Mesenchymal stem cell (in vitro differentiated cells and primary cell): ENCODE measurements at regions not wholly inside any gene's neighbourhood (a gene's known extent, or its start where the extent isn't known, plus 50 kb on each side); places are given as distances from the start of the nearest gene placed in this dataset.

Experiments
- DNase-seq: peaks from one replicate; pipeline ENCODE4 v3.0.0-alpha.2; 2013
- H2AFZ ChIP-seq: one replicate; pipeline ENCODE4 v1.6.1; 2013; ENCODE audit warnings: low read depth, mild to moderate bottlenecking, control low read depth, inconsistent platforms, low read length, moderate library complexity
- H2AK5ac ChIP-seq: 2 replicates; pipeline ENCODE4 v1.6.1; 2013; ENCODE audit warnings: low read length, moderate library complexity, mild to moderate bottlenecking, inconsistent platforms; ENCODE audit not compliant: severe bottlenecking
- H2BK120ac ChIP-seq: one replicate; pipeline ENCODE4 v1.6.1; 2013; ENCODE audit warnings: low read depth, mild to moderate bottlenecking, inconsistent platforms, low read length, moderate library complexity
- H2BK12ac ChIP-seq, 2 experiments: one replicate each; pipeline ENCODE4 v1.6.1; 2013; ENCODE audit warnings: inconsistent platforms in 2 of 2, low read length in 2 of 2, mild to moderate bottlenecking in 2 of 2, moderate library complexity in 2 of 2, control low read depth in 1 of 2
- H2BK15ac ChIP-seq: one replicate; pipeline ENCODE4 v1.6.1; 2013; ENCODE audit warnings: mild to moderate bottlenecking, low read depth, inconsistent platforms; ENCODE audit not compliant: poor library complexity, severe bottlenecking
- H2BK5ac ChIP-seq: 2 replicates; pipeline ENCODE4 v1.6.1; 2013; ENCODE audit warnings: low read depth, mild to moderate bottlenecking, low read length, control low read depth, inconsistent platforms; ENCODE audit not compliant: poor library complexity, severe bottlenecking
- H3K14ac ChIP-seq, 2 experiments: one replicate each; pipeline ENCODE4 v1.6.1; 2013; ENCODE audit warnings: inconsistent platforms in 2 of 2, low read length in 2 of 2, control low read depth in 1 of 2, mild to moderate bottlenecking in 1 of 2, moderate library complexity in 1 of 2
- H3K18ac ChIP-seq, 2 experiments: one replicate each; pipeline ENCODE4 v1.6.1; 2013; ENCODE audit warnings: inconsistent platforms in 2 of 2, low read length in 2 of 2, control low read depth in 1 of 2, low read depth in 1 of 2, mild to moderate bottlenecking in 1 of 2
- H3K23ac ChIP-seq, 2 experiments: one replicate each; pipeline ENCODE4 v1.6.1; 2013; ENCODE audit warnings: inconsistent platforms in 2 of 2, low read length in 2 of 2, mild to moderate bottlenecking in 2 of 2, moderate library complexity in 2 of 2, control low read depth in 1 of 2
- H3K27ac ChIP-seq: 2 replicates; pipeline ENCODE4 v1.5.1; 2013; ENCODE audit warnings: mild to moderate bottlenecking, moderate library complexity, low read length, control low read depth, inconsistent platforms; ENCODE audit not compliant: poor library complexity, severe bottlenecking
- H3K27me3 ChIP-seq, 2 experiments: 2 replicates each; pipeline versions ENCODE4 v1.6.1 to v1.7.0; 2013; ENCODE audit warnings: low read length in 2 of 2, mild to moderate bottlenecking in 2 of 2, moderate library complexity in 2 of 2, control low read depth in 1 of 2, inconsistent platforms in 1 of 2; ENCODE audit not compliant: control insufficient read depth in 1 of 2, insufficient read depth in 1 of 2
- H3K36me3 ChIP-seq, 2 experiments: 2 replicates each; pipeline versions ENCODE4 v1.6.1 to v1.7.0; 2013; ENCODE audit warnings: low read length in 2 of 2, control low read depth in 1 of 2, inconsistent platforms in 1 of 2, low read depth in 1 of 2, mild to moderate bottlenecking in 1 of 2; ENCODE audit not compliant: insufficient read depth in 2 of 2, control insufficient read depth in 1 of 2
- H3K4ac ChIP-seq, 2 experiments: one replicate each; pipeline ENCODE4 v1.6.1; 2013; ENCODE audit warnings: inconsistent platforms in 2 of 2, low read length in 2 of 2, mild to moderate bottlenecking in 2 of 2, moderate library complexity in 2 of 2, control low read depth in 1 of 2, low read depth in 1 of 2
- H3K4me1 ChIP-seq: 2 replicates; pipeline ENCODE4 v1.6.1; 2013; ENCODE audit warnings: low read depth, low read length, control low read depth; ENCODE audit not compliant: control insufficient read depth, insufficient read depth
- H3K4me2 ChIP-seq: 2 replicates; pipeline ENCODE4 v1.6.1; 2013; ENCODE audit warnings: low read length, mild to moderate bottlenecking, inconsistent platforms; ENCODE audit not compliant: poor library complexity, severe bottlenecking
- H3K4me3 ChIP-seq, 2 experiments: 2 replicates each; pipeline versions ENCODE4 v1.5.1 to v1.7.0; 2013; ENCODE audit warnings: low read length in 2 of 2, mild to moderate bottlenecking in 2 of 2, control low read depth in 1 of 2, low read depth in 1 of 2; ENCODE audit not compliant: insufficient read depth in 1 of 2
- H3K79me1 ChIP-seq: replicated peaks from 2 replicates; pipeline ENCODE4 v1.6.1; 2013; ENCODE audit warnings: mild to moderate bottlenecking, control low read depth, low read length, inconsistent platforms; ENCODE audit not compliant: poor library complexity, severe bottlenecking
- H3K9ac ChIP-seq: 2 replicates; pipeline ENCODE4 v1.7.0; 2013; ENCODE audit warnings: mild to moderate bottlenecking, low read length, moderate library complexity
- H3K9me3 ChIP-seq: 2 replicates; pipeline ENCODE4 v1.7.0; 2013; ENCODE audit warnings: mild to moderate bottlenecking, low read length; ENCODE audit not compliant: control insufficient read depth
- H4K8ac ChIP-seq: one replicate; pipeline ENCODE4 v1.6.1; 2013; ENCODE audit warnings: inconsistent platforms, mild to moderate bottlenecking, low read length, moderate library complexity
- H4K91ac ChIP-seq: one replicate; pipeline ENCODE4 v1.6.1; 2013; ENCODE audit warnings: mild to moderate bottlenecking, low read length, inconsistent platforms
- WGBS: methylation state at CpG from one replicate; pipeline ENCODE4 v1.1.7; 2013; ENCODE audit warnings: mixed read lengths; 5-methylcytosine and 5-hydroxymethylcytosine counted together

GRCh38 chr12:77189458-77189857 is 124.1 kb upstream of the E2F7 start:
- H2BK12ac ChIP-seq, result no peak overlapping the region
- no peak overlapping the region for H3K18ac ChIP-seq
- peak overlapping the region; percentile 79 for H3K9ac ChIP-seq
- H3K27me3 ChIP-seq, result no peaks in the 10 kb centered on the region
- no peak overlapping the region for H2BK5ac ChIP-seq
- H3K23ac ChIP-seq, result no peak overlapping the region
- WGBS, result 56% methylated on average over 3 of the region's 5 CpGs
- H3K9me3 ChIP-seq, result no peaks in the 10 kb centered on the region
- no peak overlapping the region for H4K91ac ChIP-seq
- H2AK5ac ChIP-seq, result no peak overlapping the region
- no peak overlapping the region for H3K14ac ChIP-seq
- no peak overlapping the region for H3K4me2 ChIP-seq
- H2BK120ac ChIP-seq, result no peak overlapping the region
- no peaks in the 10 kb centered on the region for H3K4me1 ChIP-seq
- no peaks in the 10 kb centered on the region for H3K79me1 ChIP-seq
- H3K4me3 ChIP-seq, result peak overlapping the region in 1 of 2 experiments; percentile 34
- H4K8ac ChIP-seq, result no peak overlapping the region
- H2BK15ac ChIP-seq, result no peak overlapping the region
- H3K27ac ChIP-seq, result peak overlapping the region; percentile 74
- peak; percentile 68 for DNase-seq
- no peaks in the 10 kb centered on the region for H3K36me3 ChIP-seq
- no peak overlapping the region for H2AFZ ChIP-seq
- H3K4ac ChIP-seq, result no peak overlapping the region

- H2BK15ac ChIP-seq, result no peak overlapping the region
- H3K9me3 ChIP-seq, result no peaks in the 10 kb centered on the region
- H3K27ac ChIP-seq, result no peak overlapping the region
- H3K4me1 ChIP-seq, result no peaks in the 10 kb centered on the region
- H2AK5ac ChIP-seq, result no peak overlapping the region
- no peak overlapping the region for H2BK120ac ChIP-seq
- H2AFZ ChIP-seq, result no peak overlapping the region
- H3K79me1 ChIP-seq, result no peaks in the 10 kb centered on the region
- no peak overlapping the region for H4K91ac ChIP-seq
- H3K4me2 ChIP-seq, result no peak overlapping the region
- no peak overlapping the region for H3K4me3 ChIP-seq
- H3K18ac ChIP-seq, result no peak overlapping the region
- H2BK12ac ChIP-seq, result no peak overlapping the region
- 100% methylated on average over 1 of the region's 1 CpG for WGBS
- no peak overlapping the region for H4K8ac ChIP-seq
- H3K14ac ChIP-seq, result no peak overlapping the region
- no peaks in the 10 kb centered on the region for H3K27me3 ChIP-seq
- H2BK5ac ChIP-seq, result no peak overlapping the region
- no peak for DNase-seq
- H3K4ac ChIP-seq, result no peak overlapping the region
- H3K9ac ChIP-seq, result no peak overlapping the region
- no peak overlapping the region for H3K23ac ChIP-seq
- no peaks in the 10 kb centered on the region for H3K36me3 ChIP-seq
Measured at GRCh38 chr12:77179515-77179914, 114.1 kb upstream of the E2F7 start.

GRCh38 chr12:77167801-77168200 is 102.4 kb upstream of the E2F7 start:
- Histone ChIP-seq H3K4me2 (no peak overlapping the region), H3K4me3 (no peak overlapping the region), H3K4ac (no peak overlapping the region), H3K9me3 (no peaks in the 10 kb centered on the region), H4K8ac (no peak overlapping the region), H2AFZ (no peak overlapping the region), H2BK5ac (no peak overlapping the region), H2BK120ac (no peak overlapping the region), H3K27ac (no peak overlapping the region), H2AK5ac (no peak overlapping the region), H3K36me3 (no peaks in the 10 kb centered on the region), H3K14ac (no peak overlapping the region), H2BK12ac (no peak overlapping the region), H4K91ac (no peak overlapping the region), H2BK15ac (no peak overlapping the region), H3K27me3 (no peaks in the 10 kb centered on the region), H3K23ac (no peak overlapping the region), H3K18ac (no peak overlapping the region), H3K9ac (no peak overlapping the region), H3K79me1 (no peaks in the 10 kb centered on the region), H3K4me1 (no peaks in the 10 kb centered on the region)
- 89% methylated on average over 2 of the region's 2 CpGs for WGBS
- no peak for DNase-seq

GRCh38 chr12:77166696-77167095 is 101.3 kb upstream of the E2F7 start:
- Histone ChIP-seq H3K27ac (no peak overlapping the region), H3K36me3 (no peaks in the 10 kb centered on the region), H2AFZ (no peak overlapping the region), H3K18ac (no peak overlapping the region), H3K9me3 (no peaks in the 10 kb centered on the region), H3K27me3 (no peaks in the 10 kb centered on the region), H2BK15ac (no peak overlapping the region), H2BK12ac (no peak overlapping the region), H4K8ac (no peak overlapping the region), H3K14ac (no peak overlapping the region), H3K4me2 (no peak overlapping the region), H2BK5ac (no peak overlapping the region), H3K4me3 (no peak overlapping the region), H3K23ac (no peak overlapping the region), H3K4ac (no peak overlapping the region), H4K91ac (no peak overlapping the region), H2BK120ac (no peak overlapping the region), H2AK5ac (no peak overlapping the region), H3K79me1 (no peaks in the 10 kb centered on the region), H3K4me1 (no peaks in the 10 kb centered on the region), H3K9ac (no peak overlapping the region)
- 78% methylated on average over 1 of the region's 2 CpGs for WGBS
- DNase-seq, result no peak
